H1 (cell line): ENCODE measurements at regions not wholly inside any gene's neighbourhood (a gene's known extent, or its start where the extent isn't known, plus 50 kb on each side); places are given as distances from the start of the nearest gene placed in this dataset.

ENCODE experiments used
- CTCF ChIA-PET: fragments of 300-600 bp; sonication (Branson Sonifier 250); formaldehyde crosslinking; loops from one replicate; lab custom pipeline; 2021; ENCODE audit not compliant: partially characterized antibody; lab: Charles Lee
- POLR2A ChIA-PET: fragments of 300-600 bp; sonication (Branson Sonifier 250); formaldehyde crosslinking; loops from one replicate; lab custom pipeline; 2021; ENCODE audit warnings: inconsistent platforms; ENCODE audit not compliant: partially characterized antibody; lab: Charles Lee
- DNase-seq, 2 experiments: peaks; one replicate each; pipeline versions ENCODE4 v3.0.0 to v3.0.0-alpha.2; 2010 to 2022; ENCODE audit warnings: low spot score in 2 of 2, low read depth in 1 of 2, mixed read lengths in 1 of 2
- FAIRE-seq: peaks from 2 replicates; lab custom pipeline; 2011; peaks lifted over from hg19 to GRCh38; lab: Jason Lieb, UNC
- H2AFZ ChIP-seq: 2 replicates; pipeline ENCODE4 v1.8.1; 2012; ENCODE audit warnings: low read length, inconsistent platforms
- H2AK5ac ChIP-seq: 2 replicates; pipeline ENCODE4 v1.6.1; 2013; ENCODE audit warnings: low read depth, low read length
- H2BK120ac ChIP-seq: replicated peaks from 2 replicates; pipeline ENCODE3; 2013; ENCODE audit warnings: low read depth, low read length, inconsistent platforms
- H2BK12ac ChIP-seq: 2 replicates; pipeline ENCODE4 v1.6.1; 2013; ENCODE audit warnings: low read depth, low read length
- H2BK15ac ChIP-seq: 2 replicates; pipeline ENCODE4 v1.6.1; 2013; ENCODE audit warnings: low read length
- H2BK20ac ChIP-seq: 2 replicates; pipeline ENCODE4 v1.6.1; 2013; ENCODE audit warnings: low read length
- H2BK5ac ChIP-seq: 2 replicates; pipeline ENCODE4 v1.6.1; 2013; ENCODE audit warnings: low read depth, low read length
- H3K14ac ChIP-seq: 2 replicates; pipeline ENCODE4 v1.6.1; 2013; ENCODE audit warnings: inconsistent platforms; ENCODE audit not compliant: insufficient read length
- H3K18ac ChIP-seq: 2 replicates; pipeline ENCODE4 v1.6.1; 2013; ENCODE audit warnings: low read length; ENCODE audit errors: extremely low read depth
- H3K23ac ChIP-seq: 2 replicates; pipeline ENCODE4 v1.6.1; 2013; ENCODE audit warnings: inconsistent platforms; ENCODE audit not compliant: insufficient read length
- H3K23me2 ChIP-seq: 2 replicates; pipeline ENCODE4 v1.6.1; 2013; ENCODE audit warnings: low read depth, low read length
- H3K27ac ChIP-seq: 2 replicates; pipeline ENCODE4 v1.6.1; 2011; ENCODE audit warnings: low read depth, low read length, inconsistent platforms
- H3K27me3 ChIP-seq, 4 experiments: replicated peaks in 1 of 4; 1 replicate in 1 of 4; 2 replicates in 3 of 4; pipeline versions ENCODE4 v1.6.1 to v1.8.1; 2011 to 2013; ENCODE audit warnings: low read length in 3 of 4, mild to moderate bottlenecking in 3 of 4, inconsistent platforms in 2 of 4, mixed read lengths in 2 of 4, moderate library complexity in 1 of 4; ENCODE audit not compliant: control insufficient read depth in 3 of 4, insufficient read depth in 3 of 4; ENCODE audit errors: extremely low read depth in 1 of 4
- H3K36me3 ChIP-seq, 4 experiments: 2 replicates each; pipeline versions ENCODE4 v1.6.1 to v1.8.1; 2011 to 2013; ENCODE audit warnings: mild to moderate bottlenecking in 4 of 4, low read length in 3 of 4, moderate library complexity in 2 of 4, control low read depth in 1 of 4, inconsistent platforms in 1 of 4; ENCODE audit not compliant: insufficient read depth in 4 of 4, control insufficient read depth in 2 of 4
- H3K4ac ChIP-seq: replicated peaks from 2 replicates; pipeline ENCODE3; 2013; ENCODE audit warnings: low read length, low read depth, mixed read lengths, inconsistent platforms; ENCODE audit not compliant: insufficient read length
- H3K4me1 ChIP-seq, 4 experiments: replicated peaks in 1 of 4; 1 replicate in 1 of 4; 2 replicates in 3 of 4; pipeline versions ENCODE4 v1.6.1 to v1.8.1; 2011 to 2013; ENCODE audit warnings: low read length in 3 of 4, inconsistent platforms in 2 of 4, mixed read lengths in 1 of 4; ENCODE audit not compliant: insufficient read depth in 4 of 4, control insufficient read depth in 3 of 4
- H3K4me2 ChIP-seq, 2 experiments: 2 replicates each; pipeline versions ENCODE4 v1.6.1 to v1.8.1; 2011 to 2013; ENCODE audit warnings: low read depth in 2 of 2, low read length in 2 of 2, control low read depth in 1 of 2, inconsistent platforms in 1 of 2, mild to moderate bottlenecking in 1 of 2; ENCODE audit not compliant: insufficient read depth in 1 of 2
- H3K4me3 ChIP-seq, 4 experiments: fragments of 200-600, 300-600 bp in 1 of 4; sonication (generic), shearing (Covaris generic), sonication (Bioruptor Twin) in 1 of 4; 2 replicates each; pipeline versions ENCODE4 v1.5.1 to v1.8.1; 2011 to 2016; ENCODE audit warnings: low read length in 4 of 4, low read depth in 3 of 4, control low read depth in 2 of 4, inconsistent platforms in 2 of 4, mild to moderate bottlenecking in 2 of 4, mixed read lengths in 1 of 4, moderate library complexity in 1 of 4; ENCODE audit not compliant: insufficient read depth in 2 of 4; ENCODE audit errors: extremely low read depth in 1 of 4
- H3K56ac ChIP-seq: replicated peaks from 2 replicates; pipeline ENCODE3; 2013; ENCODE audit warnings: low read depth, mild to moderate bottlenecking, mixed read lengths, low read length, inconsistent platforms; ENCODE audit not compliant: insufficient read length
- H3K79me1 ChIP-seq: 2 replicates; pipeline ENCODE4 v1.6.1; 2013; ENCODE audit warnings: low read depth, low read length, control low read depth
- H3K79me2 ChIP-seq, 2 experiments: 2 replicates each; pipeline versions ENCODE4 v1.6.1 to v1.8.1; 2012 to 2013; ENCODE audit warnings: low read length in 2 of 2, mild to moderate bottlenecking in 2 of 2, inconsistent platforms in 1 of 2; ENCODE audit not compliant: insufficient read depth in 2 of 2, control insufficient read depth in 1 of 2
- H3K9ac ChIP-seq, 4 experiments: replicated peaks in 1 of 4; 1 replicate in 1 of 4; 2 replicates in 3 of 4; pipeline versions ENCODE4 v1.6.1 to v1.8.1; 2011 to 2013; ENCODE audit warnings: low read depth in 3 of 4, low read length in 3 of 4, control low read depth in 2 of 4, mild to moderate bottlenecking in 2 of 4, moderate library complexity in 2 of 4, inconsistent platforms in 1 of 4; ENCODE audit errors: extremely low read depth in 1 of 4
- H3K9me3 ChIP-seq, 2 experiments: 2 replicates each; pipeline versions ENCODE4 v1.6.1 to v1.8.1; 2012 to 2013; ENCODE audit warnings: mild to moderate bottlenecking in 2 of 2, moderate library complexity in 2 of 2, control low read depth in 1 of 2, inconsistent platforms in 1 of 2, low read depth in 1 of 2, low read length in 1 of 2, mixed read lengths in 1 of 2; ENCODE audit not compliant: insufficient read depth in 2 of 2
- H4K20me1 ChIP-seq, 2 experiments: replicated peaks in 1 of 2; 2 replicates each; pipeline versions ENCODE3 to v1.8.1; 2011 to 2013; ENCODE audit warnings: inconsistent platforms in 2 of 2, low read length in 2 of 2, mild to moderate bottlenecking in 1 of 2; ENCODE audit not compliant: insufficient read depth in 2 of 2, control insufficient read depth in 1 of 2
- H4K5ac ChIP-seq: 2 replicates; pipeline ENCODE4 v1.6.1; 2013; ENCODE audit warnings: low read length, low read depth, mixed read lengths, inconsistent platforms; ENCODE audit not compliant: insufficient read length
- H4K8ac ChIP-seq: 2 replicates; pipeline ENCODE4 v1.8.0; 2013; ENCODE audit warnings: mild to moderate bottlenecking, moderate library complexity, low read length, inconsistent platforms; ENCODE audit not compliant: insufficient read depth; ENCODE audit errors: extremely low read depth
- H4K91ac ChIP-seq: replicated peaks from 2 replicates; pipeline ENCODE3; 2013; ENCODE audit warnings: low read length, mixed read lengths, inconsistent platforms; ENCODE audit not compliant: insufficient read length
- BACH1 ChIP-seq: IDR thresholded peaks from 2 replicates; pipeline ENCODE4 v1.6.1; 2012; ENCODE audit warnings: low read length, improper control_type of control experiment
- BRCA1 ChIP-seq: IDR thresholded peaks from 2 replicates; pipeline ENCODE4 v1.6.1; 2012; ENCODE audit warnings: low read depth, low read length, improper control_type of control experiment
- CEBPB ChIP-seq: IDR thresholded peaks from 2 replicates; pipeline ENCODE4 v1.6.1; 2012; ENCODE audit warnings: low read depth, low read length
- CHD1 ChIP-seq: IDR thresholded peaks from 2 replicates; pipeline ENCODE4 v1.6.1; 2012; ENCODE audit warnings: low read depth, low read length, improper control_type of control experiment
- GABPA ChIP-seq: IDR thresholded peaks from 2 replicates; pipeline ENCODE4 v1.6.1; 2011; ENCODE audit warnings: mild to moderate bottlenecking, low read length, moderate library complexity, borderline replicate concordance; ENCODE audit not compliant: insufficient read depth
- KDM1A ChIP-seq: fragments of 200-600, 300-600 bp; sonication (generic); IDR thresholded peaks from 2 replicates; pipeline ENCODE4 v1.7.1; 2016; ENCODE audit warnings: mild to moderate bottlenecking, low read length, borderline replicate concordance
- KDM5A ChIP-seq: fragments of 200-600 bp; IDR thresholded peaks from 2 replicates; pipeline ENCODE4 v1.7.1; 2012; ENCODE audit warnings: mild to moderate bottlenecking, low read length, inconsistent platforms, mixed read lengths
- NANOG ChIP-seq: IDR thresholded peaks from 2 replicates; pipeline ENCODE4 v1.6.1; 2011; ENCODE audit warnings: low read length, low read depth, mild to moderate bottlenecking, inconsistent platforms; ENCODE audit not compliant: insufficient read depth, poor library complexity, severe bottlenecking
- POLR2AphosphoS5 ChIP-seq: IDR thresholded peaks from 2 replicates; pipeline ENCODE4 v1.6.1; 2011; ENCODE audit warnings: low read depth, low read length
- RNF2 ChIP-seq: fragments of 200-900, 300-1000 bp; sonication (generic); IDR thresholded peaks from 2 replicates; pipeline ENCODE4 v1.7.1; 2016; ENCODE audit warnings: borderline replicate concordance, low read depth, mild to moderate bottlenecking, antibody characterized with exemption, low read length; ENCODE audit not compliant: poor library complexity, severe bottlenecking; ENCODE audit errors: missing control alignments
- SAP30 ChIP-seq: fragments of 300-600 bp; sonication (generic); IDR thresholded peaks from 2 replicates; pipeline ENCODE4 v1.7.1; 2012; ENCODE audit warnings: low read length, moderate library complexity, mild to moderate bottlenecking, inconsistent platforms; ENCODE audit not compliant: insufficient read depth, insufficient replicate concordance
- SIN3A ChIP-seq, 2 experiments: IDR thresholded peaks in 1 of 2; conservative IDR thresholded peaks in 1 of 2; 2 replicates each; pipeline ENCODE4 v1.6.1; 2011 to 2012; ENCODE audit warnings: low read length in 2 of 2, improper control_type of control experiment in 1 of 2, low read depth in 1 of 2, mild to moderate bottlenecking in 1 of 2
- SP4 ChIP-seq: IDR thresholded peaks from 2 replicates; pipeline ENCODE4 v1.6.1; 2012; ENCODE audit warnings: low read length, inconsistent platforms
- TAF1 ChIP-seq: IDR thresholded peaks from 2 replicates; pipeline ENCODE4 v1.6.1; 2011; ENCODE audit warnings: mild to moderate bottlenecking, low read depth, low read length
- TCF12 ChIP-seq: IDR thresholded peaks from 2 replicates; pipeline ENCODE4 v1.6.1; 2011; ENCODE audit warnings: low read depth, mild to moderate bottlenecking, low read length
- TF ChIP-seq, protein P1 (sequence below): IDR thresholded peaks from 2 replicates; pipeline ENCODE4 v1.6.1; 2012; ENCODE audit warnings: low read length, inconsistent platforms

GRCh38 chr13:33971562-33971819, 153.5 kb downstream of the RFC3 start:
- Histone ChIP-seq H3K56ac (no peak overlapping the region), H3K79me1 (no peaks in the 10 kb centered on the region), H4K5ac (no peak overlapping the region), H3K18ac (no peak overlapping the region), H4K91ac (no peak overlapping the region), H4K20me1 (no peaks in the 10 kb centered on the region), H3K27ac (no peak overlapping the region), H2BK20ac (no peak overlapping the region), H3K9ac (no peak overlapping the region), H3K23ac (no peak overlapping the region), H3K79me2 (no peaks in the 10 kb centered on the region), H3K4me3 (no peak overlapping the region), H2BK15ac (no peak overlapping the region), H2BK5ac (no peak overlapping the region), H4K8ac (no peak overlapping the region), H3K4ac (no peak overlapping the region), H2BK12ac (no peak overlapping the region), H2AK5ac (no peak overlapping the region), H3K14ac (no peak overlapping the region), H3K36me3 (no peaks in the 10 kb centered on the region), H2BK120ac (no peak overlapping the region), H3K4me1 (no peaks in the 10 kb centered on the region), H3K4me2 (no peak overlapping the region), H3K27me3 (no peaks in the 10 kb centered on the region), H3K9me3 (no peaks in the 10 kb centered on the region), H3K23me2 (no peaks in the 10 kb centered on the region), H2AFZ (no peak overlapping the region)
- DNase-seq (no peak), FAIRE-seq (no peak)
- POLR2A ChIA-PET: no interaction called here
- CTCF ChIA-PET: no interaction called here
- no peak for TF ChIP-seq CHD1
- TF ChIP-seq NANOG: no peak
- TF ChIP-seq GABPA: no peak
- TF ChIP-seq TCF12: no peak
- no peak for TF ChIP-seq KDM1A
- no peak for TF ChIP-seq RNF2
- TF ChIP-seq, protein P1, sequence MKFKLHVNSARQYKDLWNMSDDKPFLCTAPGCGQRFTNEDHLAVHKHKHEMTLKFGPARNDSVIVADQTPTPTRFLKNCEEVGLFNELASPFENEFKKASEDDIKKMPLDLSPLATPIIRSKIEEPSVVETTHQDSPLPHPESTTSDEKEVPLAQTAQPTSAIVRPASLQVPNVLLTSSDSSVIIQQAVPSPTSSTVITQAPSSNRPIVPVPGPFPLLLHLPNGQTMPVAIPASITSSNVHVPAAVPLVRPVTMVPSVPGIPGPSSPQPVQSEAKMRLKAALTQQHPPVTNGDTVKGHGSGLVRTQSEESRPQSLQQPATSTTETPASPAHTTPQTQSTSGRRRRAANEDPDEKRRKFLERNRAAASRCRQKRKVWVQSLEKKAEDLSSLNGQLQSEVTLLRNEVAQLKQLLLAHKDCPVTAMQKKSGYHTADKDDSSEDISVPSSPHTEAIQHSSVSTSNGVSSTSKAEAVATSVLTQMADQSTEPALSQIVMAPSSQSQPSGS: no peak
- TF ChIP-seq BRCA1: no peak
- no peak for TF ChIP-seq SP4
- TF ChIP-seq SAP30: no peak
- TF ChIP-seq KDM5A: no peak
- no peak for TF ChIP-seq BACH1
- TF ChIP-seq SIN3A (conservative IDR thresholded peaks at IDR 0.05 in 1 of 2, IDR thresholded peaks at IDR 0.05 in 1 of 2; ENCODE audit: low read depth in 1 of 2, low read length in 2 of 2): no peak
- no peak for TF ChIP-seq CEBPB
- TF ChIP-seq TAF1: no peak
- TF ChIP-seq POLR2AphosphoS5: no peak
